Ishikawa (cell line): ENCODE measurements at regions not wholly inside any gene's neighbourhood (a gene's known extent, or its start where the extent isn't known, plus 50 kb on each side); places are given as distances from the start of the nearest gene placed in this dataset.

ENCODE experiments used
- CEBPB ChIP-seq: IDR thresholded peaks from 2 replicates; pipeline ENCODE4 v1.6.1; 2012
- MAX ChIP-seq: IDR thresholded peaks from 2 replicates; pipeline ENCODE4 v1.6.1; 2012
- NFIC ChIP-seq: IDR thresholded peaks from 2 replicates; pipeline ENCODE4 v1.6.1; 2012
- RAD21 ChIP-seq: IDR thresholded peaks from 2 replicates; pipeline ENCODE4 v1.6.1; 2012; ENCODE audit warnings: low read depth
- REST ChIP-seq: IDR thresholded peaks from 2 replicates; pipeline ENCODE4 v1.6.1; 2012; ENCODE audit warnings: low read depth, mild to moderate bottlenecking
- TAF1 ChIP-seq: IDR thresholded peaks from 2 replicates; pipeline ENCODE4 v1.6.1; 2012; ENCODE audit warnings: low read depth, mild to moderate bottlenecking
- TCF12 ChIP-seq: IDR thresholded peaks from 2 replicates; pipeline ENCODE4 v1.6.1; 2012; ENCODE audit warnings: low read depth
- TEAD4 ChIP-seq: IDR thresholded peaks from 2 replicates; pipeline ENCODE4 v1.6.1; 2012
- USF1 ChIP-seq: IDR thresholded peaks from 2 replicates; pipeline ENCODE4 v1.6.1; 2012
- YY1 ChIP-seq: IDR thresholded peaks from 2 replicates; pipeline ENCODE4 v1.6.1; 2012; ENCODE audit warnings: low read depth

GRCh38 chr2:16212321-16212720, 272.0 kb downstream of the MYCN start:
- TF ChIP-seq TEAD4, result no peak
- TF ChIP-seq MAX, result no peak
- no peak for TF ChIP-seq TCF12
- TF ChIP-seq RAD21, result no peak
- no peak for TF ChIP-seq CEBPB
- no peak for TF ChIP-seq NFIC
- no peak for TF ChIP-seq REST
- no peak for TF ChIP-seq USF1
- TF ChIP-seq TAF1, result no peak
- no peak for TF ChIP-seq YY1
